CD4-positive, alpha-beta T cell treated with Interleukin-17A for 1 hour (primary cell): ENCODE measurements at regions not wholly inside any gene's neighbourhood (a gene's known extent, or its start where the extent isn't known, plus 50 kb on each side); places are given as distances from the start of the nearest gene placed in this dataset.
A peak's percentile ranks its signal among the peaks of the same experiment; 100 is the strongest.
"Not testable (repeated sequence)": the region's sequence is repeated elsewhere in the genome, so short reads cannot be mapped to it uniquely, and the experiment has no call there.

ENCODE experiments used
- DNase-seq: peaks from one replicate; pipeline ENCODE4 v3.0.0-alpha.2; 2020

DNA sequence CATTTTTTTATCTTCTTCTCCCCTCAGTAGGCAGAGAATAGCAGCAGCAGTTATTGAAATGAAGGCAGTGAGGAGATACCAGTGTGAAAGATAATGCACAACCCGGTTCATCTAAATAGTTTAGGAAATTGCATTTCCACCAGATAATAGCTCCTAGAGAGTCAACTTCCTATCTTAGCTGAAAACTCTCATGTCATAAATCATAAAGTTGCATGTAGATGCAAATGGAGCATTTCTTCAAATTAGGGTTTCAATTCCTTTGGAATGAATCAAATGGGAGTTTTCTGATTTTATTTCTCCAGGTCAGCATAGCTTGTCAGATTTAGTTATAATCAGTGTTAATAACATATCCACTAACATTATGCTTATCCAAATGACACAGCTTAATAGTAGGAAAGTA is 335.3 kb downstream of the CNTNAP4 start:
- no peak for DNase-seq

DNA sequence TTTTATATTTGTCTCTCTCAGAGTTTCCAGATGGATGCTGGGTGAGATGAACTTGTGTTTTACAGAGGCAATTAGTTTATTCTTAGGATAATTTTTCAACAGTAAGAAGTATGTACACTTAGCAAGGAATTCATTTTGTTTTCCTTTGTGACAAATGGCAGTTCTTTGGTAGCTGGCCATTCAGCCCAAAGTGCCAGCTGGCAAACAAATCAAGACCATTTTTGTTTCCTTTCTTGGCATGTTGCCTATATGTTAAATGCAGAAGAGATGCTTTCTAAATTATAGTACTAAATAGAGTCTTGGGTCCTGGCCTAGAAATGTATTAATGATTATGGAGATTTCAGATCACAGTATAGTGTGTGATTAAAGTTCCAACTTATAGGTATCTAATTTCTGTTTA is 337.1 kb downstream of the CNTNAP4 start:
- no peak for DNase-seq

DNA sequence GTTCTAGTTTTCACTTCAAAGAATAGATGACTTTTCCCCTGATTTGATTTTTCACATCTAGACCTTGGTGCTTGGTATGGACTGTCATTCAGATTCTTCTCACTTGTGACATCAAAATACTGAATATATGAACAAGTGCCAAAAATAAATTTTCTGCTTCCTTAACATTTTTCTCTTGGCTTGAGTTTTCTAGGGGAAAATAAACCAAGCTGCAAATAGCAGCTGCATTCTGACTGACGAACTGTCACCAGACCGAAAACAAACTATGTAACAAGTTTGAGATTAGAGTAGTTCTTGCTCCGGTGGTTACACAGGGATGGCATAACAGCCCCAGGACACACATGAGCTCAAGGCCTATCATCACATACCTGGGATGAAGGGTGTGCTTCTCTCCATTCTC is 345.7 kb downstream of the CNTNAP4 start:
- no peak for DNase-seq

DNA sequence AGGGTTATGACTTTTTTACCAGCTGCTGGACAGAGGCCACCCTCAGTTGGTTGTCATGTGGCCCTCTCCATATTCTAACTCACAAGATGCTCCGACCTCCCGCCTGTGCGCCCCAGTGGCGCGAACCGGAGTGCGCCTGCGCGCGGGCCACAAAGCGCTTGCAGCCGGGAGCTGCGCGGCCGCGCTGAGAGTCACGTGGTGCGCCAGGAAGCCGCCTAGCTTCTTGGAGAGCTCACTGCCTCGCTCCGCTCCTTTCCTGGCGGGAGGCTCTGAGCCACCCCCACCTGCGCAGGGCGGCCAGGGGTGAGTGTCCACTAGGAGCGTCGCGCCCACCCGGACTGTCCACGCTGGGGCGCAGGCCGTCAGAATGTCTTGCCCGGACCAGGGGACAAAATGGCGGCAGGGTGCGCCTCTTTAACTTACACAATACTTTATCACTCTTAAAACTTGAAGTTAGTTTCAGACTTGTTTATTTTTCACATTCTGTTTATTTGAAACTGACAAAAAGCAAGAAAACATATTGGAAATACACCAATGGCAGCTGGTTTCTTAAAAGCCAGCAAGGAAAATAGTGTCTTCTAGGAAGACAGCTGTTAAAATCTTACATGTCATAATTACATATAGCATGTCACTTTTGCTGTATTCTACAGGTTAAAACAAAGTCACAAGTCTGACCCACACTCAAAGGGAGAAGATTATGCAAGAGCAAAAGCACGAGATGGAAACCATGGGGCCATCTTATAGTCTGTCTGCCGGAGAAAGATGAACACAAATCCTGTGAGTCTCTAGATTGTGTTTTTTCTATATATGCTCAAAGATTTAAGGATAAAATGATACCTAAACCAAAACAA is 357.9 kb downstream of the CNTNAP4 start:
- peak; percentile 7 for DNase-seq

DNA sequence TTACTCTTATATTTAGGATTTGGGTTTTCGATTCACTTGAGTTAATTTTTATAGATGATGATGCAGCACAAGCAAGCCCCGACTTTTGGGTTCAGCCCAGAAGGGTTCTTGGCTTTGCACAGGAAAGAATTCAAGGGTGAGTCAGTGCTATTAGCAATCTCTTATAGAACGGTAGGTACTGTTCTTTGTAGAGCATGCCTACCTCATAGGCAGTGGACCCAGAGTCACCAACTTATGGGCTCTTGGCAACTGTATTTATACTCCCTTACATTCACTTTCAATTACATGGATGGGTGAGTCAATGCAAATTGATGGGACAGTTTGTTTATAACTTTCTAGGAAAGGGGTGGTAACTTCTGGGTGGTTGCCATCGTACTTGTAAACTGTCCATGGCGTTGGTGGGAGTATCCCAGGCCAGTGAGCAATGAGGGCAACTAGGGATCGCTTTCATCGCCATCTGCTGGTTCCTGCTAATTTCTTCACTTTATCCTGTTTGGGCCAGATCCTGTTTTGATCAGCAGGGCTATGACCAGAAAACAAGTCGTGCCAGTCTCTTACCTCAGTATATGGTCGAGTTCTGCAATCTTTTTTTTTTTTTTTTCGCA is 362.6 kb downstream of the CNTNAP4 start:
- DNase-seq: no peak

DNA sequence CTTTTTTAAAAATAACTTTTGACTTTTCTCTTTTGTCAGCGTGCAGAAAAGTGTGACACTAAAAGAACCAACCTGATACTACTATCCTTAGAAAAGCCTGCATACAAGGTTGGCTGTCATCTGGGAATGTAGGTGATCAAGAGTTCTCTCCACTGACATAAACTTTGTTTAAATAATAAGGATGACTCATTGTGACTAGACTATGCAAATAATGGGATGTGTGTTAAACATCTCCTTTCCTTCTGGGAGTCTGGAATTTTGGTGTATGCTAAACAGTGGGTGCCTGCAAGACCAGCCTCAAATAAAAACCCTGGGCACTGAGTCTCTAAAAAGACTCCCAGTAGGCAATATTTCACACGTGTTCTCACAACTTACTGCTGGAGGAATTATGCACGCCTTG is 373.4 kb downstream of the CNTNAP4 start:
- no peak for DNase-seq

DNA sequence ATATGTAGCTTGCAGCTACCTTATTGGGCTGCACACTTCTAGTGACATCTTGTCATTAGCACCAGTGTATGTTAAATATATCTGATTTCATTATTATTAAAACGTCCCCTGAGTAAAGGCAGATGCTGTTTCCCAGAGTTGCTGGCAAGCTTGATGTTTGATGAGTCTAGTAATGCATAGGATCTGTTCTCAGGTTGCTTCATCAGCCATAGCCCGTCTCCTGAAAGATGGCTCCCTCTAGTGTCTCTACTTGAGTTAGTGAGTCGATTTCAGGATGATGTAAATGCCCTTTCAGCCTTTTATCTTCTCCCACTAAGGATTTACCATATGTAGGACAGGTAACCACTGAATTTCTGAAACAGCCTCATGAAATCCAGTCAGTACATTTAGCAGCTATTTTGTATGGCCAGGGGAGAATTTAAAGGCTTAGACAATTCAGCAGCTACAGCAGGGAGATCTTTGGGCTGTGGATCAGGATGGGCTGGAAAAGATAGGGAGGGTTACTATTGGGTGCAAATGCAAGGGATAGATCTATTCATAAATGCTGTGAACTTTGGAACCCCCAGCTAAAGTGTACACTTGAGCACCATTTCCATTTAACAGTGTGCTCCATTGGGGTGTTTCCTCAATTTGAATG is 376.3 kb downstream of the CNTNAP4 start:
- no peak for DNase-seq

DNA sequence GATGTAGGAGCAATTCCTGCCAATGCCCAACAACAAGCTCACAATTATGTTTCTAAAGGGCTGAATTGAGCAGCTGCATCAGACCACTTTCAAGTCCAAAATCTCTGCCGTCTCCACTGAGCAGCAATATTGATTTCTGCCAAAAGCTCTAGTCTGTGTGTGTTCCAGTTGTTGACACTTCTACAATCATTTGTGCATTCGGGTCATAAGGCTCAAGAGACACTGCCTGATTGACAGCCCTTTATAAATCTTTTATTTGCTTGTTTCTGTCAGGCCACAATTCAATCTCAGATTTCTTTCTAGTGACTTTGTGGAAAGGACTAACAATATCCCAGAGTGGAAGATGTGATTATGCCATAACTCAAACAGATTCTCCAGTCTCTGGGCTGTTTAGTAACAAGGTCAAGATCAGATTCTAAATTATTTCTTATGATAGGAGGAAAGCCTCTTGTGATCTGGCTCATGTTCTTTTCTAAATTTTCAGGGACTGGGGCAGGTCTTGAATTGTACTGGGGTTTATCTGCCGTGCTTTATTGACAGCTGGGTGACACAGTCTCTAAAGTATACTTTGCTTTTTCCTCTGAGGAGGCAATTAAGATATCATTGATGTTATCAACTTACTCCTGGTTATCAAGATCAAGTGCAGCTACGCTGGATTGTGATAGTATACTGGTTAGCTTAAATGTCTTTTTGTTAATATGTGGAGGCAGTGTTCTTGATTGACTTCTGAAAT is 377.1 kb downstream of the CNTNAP4 start:
- DNase-seq: no peak

DNA sequence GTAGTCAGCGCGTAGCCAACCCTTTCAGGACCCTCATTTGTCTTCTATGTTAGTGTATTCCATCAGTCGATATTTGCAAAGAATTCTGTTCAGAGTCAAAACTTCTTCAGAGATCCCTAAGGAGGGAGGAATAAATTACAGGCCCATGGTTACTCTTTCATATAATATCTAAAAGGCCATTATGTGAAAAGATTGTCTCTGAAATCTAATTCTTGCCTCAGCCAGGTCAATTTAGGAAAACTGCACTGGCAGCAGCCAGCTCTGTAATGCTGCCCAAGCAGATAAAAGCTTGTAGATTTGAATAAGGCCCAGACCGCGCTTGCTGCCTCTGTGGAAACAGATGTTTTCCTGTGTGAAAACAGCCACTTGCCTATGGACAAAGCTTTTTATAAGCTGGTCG is 379.8 kb downstream of the CNTNAP4 start:
- no peak for DNase-seq

DNA sequence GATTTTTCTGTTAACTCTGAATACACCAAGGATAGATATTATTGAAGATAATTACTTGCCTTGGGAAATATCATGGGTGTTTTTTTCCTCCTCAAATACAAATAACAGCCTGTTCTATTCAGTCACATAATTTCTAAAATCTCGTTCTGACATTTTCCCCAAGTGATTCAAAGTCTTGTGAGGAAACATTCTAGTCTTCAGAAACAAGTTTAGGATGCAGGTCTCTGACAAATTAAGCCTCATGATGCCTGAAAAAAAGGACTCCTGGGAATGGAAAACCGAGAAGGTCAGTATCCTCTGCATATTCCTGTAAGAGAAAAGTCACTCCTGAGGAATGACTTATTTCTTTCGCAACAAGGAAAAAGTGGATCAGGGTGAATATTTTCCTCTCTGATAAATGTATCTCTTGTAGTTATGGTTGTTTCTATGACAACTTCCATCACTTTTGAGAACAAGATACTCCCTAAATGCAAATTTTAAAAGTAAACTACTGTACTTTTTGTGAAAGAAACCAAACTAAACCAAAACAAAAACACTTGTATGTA is 384.6 kb downstream of the CNTNAP4 start:
- DNase-seq: no peak

DNA sequence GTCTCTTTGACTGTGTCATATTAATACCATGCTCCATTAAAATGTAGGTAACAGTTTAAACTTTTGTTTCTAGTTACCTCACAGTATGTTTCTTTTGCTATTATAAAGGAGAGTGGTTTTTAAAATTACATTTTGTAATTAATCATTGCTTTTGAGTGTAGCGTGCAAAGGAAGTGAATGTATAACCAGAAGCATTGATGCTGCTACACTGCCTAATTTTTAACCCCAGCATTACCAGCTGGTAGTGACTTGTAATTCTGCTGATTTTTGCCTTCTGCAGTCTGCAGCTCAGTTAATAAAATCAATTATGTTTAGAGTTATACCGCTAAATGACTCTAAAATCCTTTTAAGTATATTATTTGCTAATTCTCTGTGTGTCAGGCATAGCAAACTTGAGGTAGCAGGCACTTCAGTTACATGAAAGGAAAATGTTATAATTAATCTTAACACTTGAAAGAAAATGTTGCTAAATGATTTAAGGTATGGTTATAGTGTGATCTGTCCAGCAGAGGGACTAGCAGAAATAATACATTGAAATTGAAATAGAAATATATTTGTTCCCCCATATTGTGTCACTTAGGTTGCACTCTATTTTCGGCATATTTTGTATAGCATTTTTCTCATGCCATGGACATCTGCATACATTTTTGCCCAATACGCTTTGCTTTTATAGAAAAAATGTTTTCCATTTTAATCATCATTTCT is 388.5 kb downstream of the CNTNAP4 start:
- no peak for DNase-seq

DNA sequence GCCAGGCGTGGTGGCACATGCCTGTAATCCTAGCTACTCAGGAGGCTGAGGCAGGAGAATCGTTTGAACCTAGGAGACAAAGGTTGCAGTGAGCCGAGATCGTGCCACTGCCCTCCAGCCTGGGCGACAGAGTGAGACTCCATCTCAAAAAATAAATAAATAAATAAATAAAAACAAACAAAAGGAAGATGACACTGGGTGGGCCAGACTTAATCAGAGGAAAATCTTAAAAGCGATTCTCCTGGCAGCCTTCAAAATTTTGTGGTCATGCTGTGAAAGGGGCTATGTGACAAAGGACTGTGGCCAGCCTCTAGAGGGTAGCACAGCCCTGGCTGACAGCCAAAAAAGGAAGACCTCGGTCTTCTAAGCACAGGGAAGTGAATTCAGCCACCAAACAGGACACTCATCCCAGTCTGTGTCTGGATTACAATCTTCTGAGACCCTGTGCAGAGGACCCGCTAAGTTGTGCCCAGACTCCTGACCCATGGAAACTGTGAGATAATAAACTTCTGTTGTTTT is 391.1 kb downstream of the CNTNAP4 start:
- DNase-seq: no peak

DNA sequence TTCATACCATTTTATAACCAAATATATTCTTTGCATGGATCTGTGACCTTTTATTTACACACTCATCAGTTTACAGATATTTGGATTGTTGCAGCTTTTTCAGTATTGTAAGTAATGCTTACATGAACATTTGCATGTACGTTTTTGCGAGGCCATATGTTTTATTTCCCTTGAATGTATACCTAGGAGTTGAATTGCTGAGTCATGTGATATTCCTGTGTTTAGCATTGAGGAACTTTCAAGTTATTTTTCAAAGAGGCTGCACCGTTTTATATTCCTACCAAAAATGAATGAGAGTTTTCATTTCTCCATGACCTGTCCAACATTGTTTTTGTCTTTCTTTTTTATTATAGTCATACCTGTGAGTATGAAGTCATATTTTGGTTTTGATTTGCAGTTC is 392.1 kb downstream of the CNTNAP4 start:
- no peak for DNase-seq

DNA sequence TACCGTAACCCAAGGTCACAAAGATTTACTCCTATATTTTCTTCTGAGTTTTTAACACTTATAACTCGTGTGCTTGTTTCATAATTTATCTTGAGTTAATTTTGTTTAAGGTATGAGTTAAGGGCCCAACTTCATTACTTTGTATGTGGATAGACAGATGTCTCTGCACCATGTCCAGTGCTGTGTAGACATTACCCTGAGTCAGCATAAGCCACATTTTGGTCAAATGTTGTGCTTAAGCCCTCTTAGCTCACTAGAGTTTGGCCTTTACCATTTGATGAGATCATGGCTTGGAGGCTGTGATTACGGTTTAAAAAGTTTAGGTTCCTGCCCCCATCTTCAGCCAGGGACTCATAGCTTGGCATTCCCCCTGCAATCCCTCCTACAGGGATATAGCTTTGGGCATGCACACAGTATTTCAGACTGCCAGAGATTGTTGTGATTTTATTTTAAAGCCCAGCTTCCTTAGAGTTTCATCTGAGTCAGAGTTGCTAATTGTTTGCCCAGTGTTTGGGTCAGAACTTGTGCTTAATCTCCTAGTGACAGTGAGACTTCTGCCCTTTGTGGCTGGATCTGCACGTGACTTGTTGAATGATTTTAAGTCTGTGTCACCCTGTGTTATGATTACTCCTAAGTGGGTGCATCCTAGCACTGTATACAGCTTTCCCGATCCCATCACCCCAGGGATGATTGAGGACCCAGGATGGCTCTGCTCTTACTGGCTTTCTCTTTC is 393.1 kb downstream of the CNTNAP4 start:
- no peak for DNase-seq

DNA sequence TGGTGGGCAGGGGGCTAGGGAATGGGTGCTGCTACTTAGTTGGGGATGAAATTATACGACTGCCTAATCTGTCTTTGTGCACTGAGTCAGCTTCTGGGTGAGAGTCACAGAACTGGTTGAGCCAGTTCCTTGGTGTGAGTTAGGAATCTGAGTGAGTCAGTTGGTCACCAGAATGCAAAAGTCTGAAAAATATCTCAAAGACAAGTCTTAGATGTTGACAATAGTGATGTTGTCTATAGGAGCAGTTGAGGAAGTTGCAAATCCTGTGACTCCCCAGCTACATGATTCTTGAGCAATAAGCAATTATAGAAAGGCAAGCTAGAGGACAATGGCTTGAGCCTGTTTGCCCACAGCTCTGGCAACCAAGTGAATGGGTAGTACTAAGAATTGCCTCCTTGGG is 399.2 kb downstream of the CNTNAP4 start:
- no peak for DNase-seq

DNA sequence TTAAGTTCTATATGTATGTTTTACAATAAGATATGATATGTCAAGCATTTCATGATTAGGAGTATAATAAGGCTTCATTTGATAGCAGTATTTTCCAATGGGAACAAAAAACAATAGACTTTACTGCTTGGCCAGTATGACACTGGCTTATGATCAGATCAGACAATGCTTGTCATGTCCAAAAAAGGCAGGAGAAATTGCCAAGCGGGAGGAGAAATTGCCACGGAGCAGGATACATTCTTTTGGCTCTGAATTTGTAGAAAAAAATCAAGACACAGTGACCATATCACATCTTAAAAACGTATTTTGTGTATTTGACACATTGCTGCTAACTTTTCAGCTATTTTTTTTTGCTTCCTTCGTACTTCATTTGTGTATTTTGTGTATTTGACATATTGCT is 404.1 kb downstream of the CNTNAP4 start:
- no peak for DNase-seq

DNA sequence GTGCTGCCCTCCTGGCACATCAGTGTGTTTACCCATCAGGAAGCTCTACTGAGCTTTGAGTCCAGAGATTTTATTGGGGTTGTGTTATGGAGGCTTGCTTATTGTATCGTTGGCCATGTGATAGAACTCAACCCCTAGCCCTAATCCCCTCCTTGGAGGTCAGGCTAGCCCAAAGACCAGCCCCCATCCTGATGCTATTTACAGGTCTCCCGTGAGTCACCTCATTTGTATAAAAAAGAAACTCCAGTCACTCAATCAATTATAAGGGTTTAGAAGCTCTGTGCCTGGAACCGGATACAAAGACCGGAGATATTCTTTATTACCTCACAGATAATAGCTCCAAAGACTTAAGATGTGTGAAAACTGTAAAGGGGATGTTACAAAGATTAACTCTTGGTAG is 405.9 kb downstream of the CNTNAP4 start:
- DNase-seq: no peak

DNA sequence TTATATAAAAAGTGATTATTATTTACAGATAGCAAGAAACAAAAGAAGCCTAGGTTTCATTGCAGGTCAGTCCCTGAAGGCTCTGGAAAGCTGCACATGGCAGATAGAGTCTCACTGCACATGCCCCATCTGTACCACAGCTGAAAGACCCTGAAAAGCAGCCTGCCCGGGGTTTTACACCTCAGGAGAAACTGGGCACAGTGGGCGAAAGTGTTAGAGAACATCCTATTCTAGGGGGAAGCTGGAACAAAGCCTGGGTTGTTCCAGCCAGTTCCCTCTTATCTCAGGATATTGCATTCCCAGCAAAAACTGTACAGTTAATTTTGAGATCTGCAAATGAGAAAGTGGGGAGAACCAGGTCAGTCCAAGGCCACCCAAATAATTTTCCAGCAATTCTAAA is 419.7 kb downstream of the CNTNAP4 start:
- no peak for DNase-seq

DNA sequence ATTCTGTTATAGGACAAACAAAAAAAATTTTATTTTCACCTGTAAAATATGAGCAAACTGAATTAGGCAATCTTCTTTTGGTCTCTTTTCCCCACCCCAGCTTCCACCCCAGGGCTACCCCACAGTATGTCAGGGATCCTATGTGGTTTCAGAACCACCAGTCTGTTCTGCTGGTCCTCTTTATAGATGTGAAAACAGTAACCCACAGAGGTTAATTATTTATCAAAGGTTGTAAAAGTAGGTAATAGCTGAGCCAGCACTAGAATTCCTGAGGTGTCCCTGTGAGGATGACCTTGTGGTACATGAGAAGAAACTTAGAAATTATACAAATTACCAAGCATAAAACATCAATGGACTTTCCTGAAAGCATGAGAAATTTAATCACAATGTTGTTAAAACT is 428.7 kb downstream of the CNTNAP4 start:
- DNase-seq: no peak

DNA sequence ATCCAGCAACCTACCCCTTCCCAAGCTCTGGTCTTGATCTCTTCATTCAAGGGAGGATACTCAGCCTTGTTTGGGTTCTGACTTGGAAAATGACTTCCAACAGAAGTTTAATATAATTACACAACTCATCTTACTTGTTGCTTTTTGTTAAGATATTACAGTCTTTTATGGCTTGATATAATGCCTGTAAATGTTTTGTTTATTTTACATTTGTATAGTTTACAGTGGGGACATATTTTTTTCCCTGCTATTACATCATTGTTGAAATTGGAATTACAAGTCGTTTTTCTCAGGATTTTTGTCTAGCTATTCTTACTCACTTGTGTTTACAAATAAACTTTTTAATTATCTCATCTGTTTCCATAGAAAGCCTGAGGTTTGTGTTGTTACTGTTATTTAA is 436.0 kb downstream of the CNTNAP4 start:
- DNase-seq: no peak

DNA sequence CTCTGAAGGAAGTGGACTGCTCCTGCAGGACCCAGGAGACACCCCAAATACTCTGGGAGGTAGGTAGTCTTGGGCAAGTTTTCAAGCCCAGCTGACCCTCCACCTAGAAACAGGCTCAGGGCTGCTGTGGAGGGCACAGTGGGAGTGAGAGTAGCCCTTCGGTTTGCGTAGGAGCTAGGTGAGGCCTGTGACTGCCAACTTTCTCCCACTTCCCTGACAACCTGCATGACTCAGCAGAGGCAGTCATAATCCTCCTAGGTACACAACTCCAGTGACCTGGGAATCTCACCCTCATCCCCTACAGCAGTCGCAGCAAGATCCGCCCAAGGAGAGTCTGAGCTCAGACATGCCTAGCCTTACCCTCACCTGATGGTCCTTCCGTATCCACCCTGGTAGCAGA is 439.1 kb downstream of the CNTNAP4 start:
- not testable (repeated sequence) for DNase-seq

DNA sequence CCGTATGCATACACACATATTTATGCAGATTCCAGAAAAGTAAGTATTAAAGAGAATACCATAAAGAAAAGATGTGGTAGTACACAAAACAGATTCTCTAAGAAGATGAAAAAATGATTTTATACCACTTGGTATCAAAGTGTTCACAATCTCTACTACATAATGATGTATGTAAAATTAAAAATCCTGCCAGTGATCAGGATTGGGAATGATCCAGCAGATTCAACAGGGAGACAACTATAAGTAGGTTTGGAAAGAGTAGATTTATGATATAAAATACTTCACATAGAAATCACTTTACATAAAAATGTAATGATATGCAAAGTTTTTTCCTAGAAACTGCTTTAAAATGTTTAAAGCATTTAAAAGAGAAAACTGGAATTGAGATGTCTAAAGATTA is 447.0 kb downstream of the CNTNAP4 start:
- DNase-seq: no peak
